Adrenal gland (tissue), 9 donors: ENCODE measurements at regions not wholly inside any gene's neighbourhood (a gene's known extent, or its start where the extent isn't known, plus 50 kb on each side); places are given as distances from the start of the nearest gene placed in this dataset.

Source experiments
- DNase-seq, 7 donors: peaks; one replicate each; pipeline ENCODE4 v3.0.0-alpha.2; 2019 to 2020
- H3K27ac ChIP-seq, 5 donors: fragments of 200-600 bp; sonication (generic) in 4 of 5; 1 replicate in 3 of 5; 2 replicates in 2 of 5; pipeline versions ENCODE4 v1.5.1 to v1.8.0; 2016 to 2020; ENCODE audit warnings: mild to moderate bottlenecking in 1 of 5
- H3K27me3 ChIP-seq: fragments of 200-600 bp; 2 replicates; pipeline ENCODE4 v1.8.0; 2021
- H3K36me3 ChIP-seq, 2 donors: fragments of 200-600 bp; replicated peaks in 1 of 2; 1 replicate in 1 of 2; 2 replicates in 1 of 2; pipeline versions ENCODE4 v1.5.1 to v1.8.0; 2018 to 2022
- H3K4me1 ChIP-seq, 2 donors: fragments of 200-600 bp; replicated peaks in 1 of 2; 1 replicate in 1 of 2; 2 replicates in 1 of 2; pipeline versions ENCODE4 v1.5.1 to v1.8.0; 2018 to 2021
- H3K4me3 ChIP-seq, 4 donors: fragments of 200-600 bp; sonication (generic) in 3 of 4; one replicate each; pipeline ENCODE4 v1.5.1; 2016 to 2018
- H3K9me3 ChIP-seq, 3 donors: fragments of 200-600 bp; sonication (generic) in 1 of 3; replicated peaks in 1 of 3; 1 replicate in 2 of 3; 2 replicates in 1 of 3; pipeline versions ENCODE4 v1.5.1 to v1.8.0; 2016 to 2021
- CTCF ChIP-seq, 6 experiments: fragments of 450-650 bp in 4 of 6; fragments of 200-600 bp in 2 of 6; sonication (generic) in 1 of 6; IDR thresholded peaks; 1 replicate in 5 of 6; 2 replicates in 1 of 6; pipeline versions ENCODE4 v1.5.1 to v1.8.0; 2016 to 2021; ENCODE audit warnings: antibody characterized with exemption in 6 of 6, mild to moderate bottlenecking in 2 of 6, moderate library complexity in 1 of 6
- POLR2A ChIP-seq, 2 donors: fragments of 450-650 bp; IDR thresholded peaks; one replicate each; pipeline ENCODE4 v1.6.1; 2017; ENCODE audit warnings: antibody characterized with exemption in 2 of 2, mild to moderate bottlenecking in 2 of 2, moderate library complexity in 1 of 2
- WGBS, 4 donors: extraction: QIAGEN DNeasy Blood & Tissue Kit in 2 of 4; methylation state at CpG; one replicate each; pipeline versions ENCODE4 v1.1.5 to v1.1.7; 2013 to 2017; 5-methylcytosine and 5-hydroxymethylcytosine counted together
- intact Hi-C, 2 donors: fragments of 100-400 bp; cut with DNase I; formaldehyde crosslinking; loops; one replicate each; pipeline versions ENCODE4 v1.14.1 to v1.15.0; 2022 to 2023
- donor health status: healthy with polysubstance abuse.
- donor health status: Bipolar disorder and iron deficiency.
- donor health status: DM: yes; HTN: yes; CAD: no.
- donor health status: DM: no; HTN: no; CAD: no.
- donor health status: DM: no; HTN: no; CAD: no.

GRCh38 chr7:52009181-52009580, 692.6 kb upstream of the COBL start:
- 36 to 65% (median 51%) methylated on average over 1 of the region's 1 CpG for WGBS, 4 donors
- Histone ChIP-seq H3K27me3 (no peaks in the 10 kb centered on the region), H3K9me3 (no peaks in the 10 kb centered on the region), H3K4me1 (no peaks in the 10 kb centered on the region), H3K27ac (no peak overlapping the region), H3K4me3 (no peak overlapping the region), H3K36me3 (no peaks in the 10 kb centered on the region)
- no peak for DNase-seq
- intact Hi-C loops = no loop called here
- TF ChIP-seq CTCF (IDR thresholded peaks at IDR 0.05) (no peak), POLR2A (IDR thresholded peaks at IDR 0.05) (no peak)

- TF ChIP-seq CTCF (IDR thresholded peaks at IDR 0.05) (no peak), POLR2A (IDR thresholded peaks at IDR 0.05) (no peak)
- Histone ChIP-seq H3K27me3 (no peaks in the 10 kb centered on the region), H3K4me3 (no peak overlapping the region), H3K36me3 (no peaks in the 10 kb centered on the region), H3K4me1 (no peaks in the 10 kb centered on the region), H3K27ac (no peak overlapping the region), H3K9me3 (no peaks in the 10 kb centered on the region)
- DNase-seq = no peak
- 75 to 88% (median 84%) methylated on average over 1 of the region's 1 CpG for WGBS, 4 donors
- intact Hi-C loops = no loop called here
Measured at GRCh38 chr7:52006674-52007073, 690.1 kb upstream of the COBL start.

GRCh38 chr7:52005613-52006012, 689.0 kb upstream of the COBL start:
- intact Hi-C loops = no loop called here
- H3K36me3 ChIP-seq = no peaks in the 10 kb centered on the region
- no peaks in the 10 kb centered on the region for H3K9me3 ChIP-seq
- TF ChIP-seq POLR2A (IDR thresholded peaks at IDR 0.05) (no peak), CTCF (IDR thresholded peaks at IDR 0.05) (no peak)
- H3K4me1 ChIP-seq = no peaks in the 10 kb centered on the region
- no peaks in the 10 kb centered on the region for H3K27me3 ChIP-seq
- no peak for DNase-seq
- WGBS, 4 donors = 63 to 73% (median 69%) methylated on average over 4 of the region's 4 CpGs
- no peak overlapping the region for H3K4me3 ChIP-seq
- no peak overlapping the region for H3K27ac ChIP-seq

GRCh38 chr7:51995596-51996179, 679.1 kb upstream of the COBL start:
- DNase-seq = no peak
- H3K27ac ChIP-seq = no peak overlapping the region
- intact Hi-C loops = no loop called here
- no peak overlapping the region for H3K4me3 ChIP-seq
- H3K4me1 ChIP-seq = no peaks in the 10 kb centered on the region
- TF ChIP-seq POLR2A (IDR thresholded peaks at IDR 0.05) (no peak), CTCF (IDR thresholded peaks at IDR 0.05) (no peak)
- WGBS, 4 donors = 43 to 73% (median 60%) methylated on average over 2 of the region's 2 CpGs; no CpG with 5 or more reads in 1 of the 4 donors
- no peaks in the 10 kb centered on the region for H3K27me3 ChIP-seq
- peaks cover 0 to 4% (median 0%) of the 10 kb centered on the region in 3 donors for H3K9me3 ChIP-seq
- no peaks in the 10 kb centered on the region for H3K36me3 ChIP-seq
